K562 (cell line): ENCODE measurements at regions not wholly inside any gene's neighbourhood (a gene's known extent, or its start where the extent isn't known, plus 50 kb on each side); places are given as distances from the start of the nearest gene placed in this dataset.
A peak's percentile ranks its signal among the peaks of the same experiment; 100 is the strongest.
"Not testable (repeated sequence)": the region's sequence is repeated elsewhere in the genome, so short reads cannot be mapped to it uniquely, and the experiment has no call there.

Source experiments
- ATAC-seq: fragments of 200-7000 bp; cut with Tn5 transposase; 3 replicates; pipeline ENCODE4 v1.9.1; 2020; ENCODE audit warnings: moderate library complexity
- BruUV-seq: library from RNA; stranded (reverse); fragments of 400-500 nt; replicated peaks from 2 replicates; lab custom pipeline; 2021; lab: Mats Ljungman, UMichigan
- CTCF ChIA-PET: fragments of 300-600 bp; formaldehyde crosslinking; extraction: SDS; loops from one replicate; lab custom pipeline; 2021; ENCODE audit warnings: low intra/inter-chr PET ratio; lab: Yijun Ruan, JAX
- POLR2A ChIA-PET: fragments of 300-600, 350-650 bp; sonication (Branson Sonifier 250); formaldehyde crosslinking; extraction: SDS; loops from one replicate; lab custom pipeline; 2021; ENCODE audit warnings: antibody characterized with exemption, inconsistent platforms; lab: Yijun Ruan, JAX
- DNase-seq, 4 experiments: peaks; one replicate each; pipeline versions ENCODE4 v3.0.0 to v3.0.0-alpha.2; 2011 to 2018; ENCODE audit warnings: low spot score in 3 of 4, mixed read lengths in 3 of 4; ENCODE audit errors: extremely low read depth in 1 of 4
- FAIRE-seq: peaks from 2 replicates; lab custom pipeline; 2011; peaks lifted over from hg19 to GRCh38; lab: Jason Lieb, UNC
- H2AFZ ChIP-seq: 2 replicates; pipeline ENCODE4 v1.6.0; 2011; ENCODE audit warnings: low read depth, low read length, control low read depth, inconsistent platforms
- H3K27ac ChIP-seq: fragments of 200-600 bp; 3 replicates; pipeline ENCODE4 v1.8.0; 2011; ENCODE audit warnings: low read depth, mild to moderate bottlenecking, control low read depth, inconsistent platforms, low read length, moderate library complexity, mixed read lengths; ENCODE audit errors: extremely low read depth
- H3K27me3 ChIP-seq, 2 experiments: fragments of 300-600 bp in 1 of 2; 2 replicates in 1 of 2; 3 replicates in 1 of 2; pipeline versions ENCODE4 v1.6.0 to v1.8.0; 2011; ENCODE audit warnings: inconsistent platforms in 2 of 2, low read length in 2 of 2, mild to moderate bottlenecking in 1 of 2, mixed read lengths in 1 of 2, moderate library complexity in 1 of 2; ENCODE audit not compliant: control insufficient read depth in 2 of 2, insufficient read depth in 2 of 2
- H3K36me3 ChIP-seq: fragments of 300-600 bp; 3 replicates; pipeline ENCODE4 v1.8.0; 2011; ENCODE audit warnings: mild to moderate bottlenecking, low read length, inconsistent platforms; ENCODE audit not compliant: control insufficient read depth, insufficient read depth
- H3K4me1 ChIP-seq, 2 experiments: fragments of 200-600 bp in 1 of 2; replicated peaks in 1 of 2; 2 replicates in 1 of 2; 3 replicates in 1 of 2; pipeline versions ENCODE4 v1.5.1 to v1.8.0; 2011; ENCODE audit warnings: inconsistent platforms in 2 of 2, low read length in 2 of 2, mild to moderate bottlenecking in 1 of 2, mixed read lengths in 1 of 2, moderate library complexity in 1 of 2; ENCODE audit not compliant: control insufficient read depth in 2 of 2, insufficient read depth in 2 of 2
- H3K4me2 ChIP-seq: 2 replicates; pipeline ENCODE4 v1.6.1; 2011; ENCODE audit warnings: low read length, control low read depth, inconsistent platforms, mixed read lengths; ENCODE audit not compliant: insufficient read depth
- H3K4me3 ChIP-seq: fragments of 200-600 bp; sonication (generic), shearing (Covaris generic); 2 replicates; pipeline ENCODE4 v1.5.1; 2016; ENCODE audit warnings: control low read depth, inconsistent platforms
- H3K79me2 ChIP-seq: fragments of 200-600 bp; 3 replicates; pipeline ENCODE4 v1.8.0; 2011; ENCODE audit warnings: low read length, inconsistent platforms; ENCODE audit not compliant: control insufficient read depth, insufficient read depth
- H3K9ac ChIP-seq, 2 experiments: 2 replicates each; pipeline versions ENCODE4 v1.6.0 to v1.6.1; 2011; ENCODE audit warnings: low read depth in 2 of 2, low read length in 2 of 2, control low read depth in 1 of 2, inconsistent platforms in 1 of 2, mild to moderate bottlenecking in 1 of 2, mixed read lengths in 1 of 2; ENCODE audit not compliant: insufficient read depth in 1 of 2
- H3K9me1 ChIP-seq: one replicate; pipeline ENCODE4 v1.6.0; 2011; ENCODE audit warnings: inconsistent platforms, mild to moderate bottlenecking, low read length, moderate library complexity; ENCODE audit not compliant: control insufficient read depth, insufficient read depth
- H3K9me3 ChIP-seq: replicated peaks from 2 replicates; pipeline ENCODE4 v1.5.1; 2011; ENCODE audit warnings: low read depth, low read length, inconsistent platforms; ENCODE audit not compliant: control insufficient read depth, insufficient read depth
- H4K20me1 ChIP-seq: replicated peaks from 2 replicates; pipeline ENCODE4 v1.6.1; 2011; ENCODE audit warnings: low read length, inconsistent platforms, mixed read lengths; ENCODE audit not compliant: control insufficient read depth, insufficient read depth
- FOXK2 ChIP-seq, 2 experiments: fragments of 450-650 bp; IDR thresholded peaks in 1 of 2; conservative IDR thresholded peaks in 1 of 2; 2 replicates each; pipeline ENCODE4 v1.6.1; 2016; ENCODE audit warnings: low read depth in 2 of 2, mild to moderate bottlenecking in 1 of 2
- WGBS: fragments of 100-300 bp; shearing (Covaris generic); methylation state at CpG from one replicate; pipeline ENCODE4 v1.1.6; 2016; ENCODE audit warnings: low coverage, mixed read lengths; ENCODE audit not compliant: insufficient coverage; ENCODE audit errors: missing lambda C conversion rate; 5-methylcytosine and 5-hydroxymethylcytosine counted together
- in situ Hi-C: fragments of 300-500 bp; cut with MboI; formaldehyde crosslinking; loops from 4 replicates; pipeline ENCODE4 v1.15.0; 2018; ENCODE audit warnings: inconsistent platforms, mixed read lengths
- intact Hi-C: fragments of 100-400 bp; cut with micrococcal nuclease; formaldehyde crosslinking; loops from 2 replicates; pipeline ENCODE4 v1.14.2; 2022
- TF ChIP-seq, protein P1 (sequence below): fragments of 450-650 bp; IDR thresholded peaks from 2 replicates; pipeline ENCODE4 v1.6.1; 2018; ENCODE audit not compliant: partially characterized antibody

DNA sequence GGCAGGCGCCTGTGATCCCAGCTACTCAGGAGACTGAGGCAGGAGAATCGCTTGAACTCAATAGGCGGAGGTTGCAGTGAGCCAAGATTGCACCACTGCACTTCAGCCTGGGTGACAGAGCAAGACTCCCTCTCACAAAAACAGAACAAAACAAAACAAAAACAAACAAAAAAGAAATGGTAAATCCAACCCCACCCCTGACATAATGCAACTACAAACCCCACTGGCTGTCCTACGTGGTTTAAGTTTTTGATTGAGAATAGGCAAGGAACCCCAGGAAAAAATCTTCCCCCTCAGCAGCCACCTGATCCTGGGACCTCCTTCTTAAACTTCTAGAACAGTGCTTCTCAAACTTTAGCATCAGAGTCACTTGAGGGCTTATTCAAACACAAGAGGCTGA lies 123.1 kb downstream of the TRIM27 start:
- BruUV-seq, H3K4me3 ChIP-seq, CTCF ChIA-PET, ATAC-seq, H3K9me1 ChIP-seq, in situ Hi-C loops, H3K9me3 ChIP-seq, H4K20me1 ChIP-seq, DNase-seq, H3K4me2 ChIP-seq, H3K27ac ChIP-seq, intact Hi-C loops, H3K27me3 ChIP-seq, H3K79me2 ChIP-seq, H3K9ac ChIP-seq, FAIRE-seq, H3K36me3 ChIP-seq: not testable (repeated sequence)
- Histone ChIP-seq H2AFZ (peak overlapping the region; percentile 27; the same call in 1 of the 2 replicates), H3K4me1 (peaks cover 4 to 10% of the 10 kb centered on the region in 2 experiments; a peak in 3 of 5 replicates)
- POLR2A ChIA-PET, result interaction anchor here (1.0 kb wide), 1 partner anchor 94 kb away, joined by 3 read pairs; no protein-coding TSS in a partner anchor
- TF ChIP-seq, protein P1, sequence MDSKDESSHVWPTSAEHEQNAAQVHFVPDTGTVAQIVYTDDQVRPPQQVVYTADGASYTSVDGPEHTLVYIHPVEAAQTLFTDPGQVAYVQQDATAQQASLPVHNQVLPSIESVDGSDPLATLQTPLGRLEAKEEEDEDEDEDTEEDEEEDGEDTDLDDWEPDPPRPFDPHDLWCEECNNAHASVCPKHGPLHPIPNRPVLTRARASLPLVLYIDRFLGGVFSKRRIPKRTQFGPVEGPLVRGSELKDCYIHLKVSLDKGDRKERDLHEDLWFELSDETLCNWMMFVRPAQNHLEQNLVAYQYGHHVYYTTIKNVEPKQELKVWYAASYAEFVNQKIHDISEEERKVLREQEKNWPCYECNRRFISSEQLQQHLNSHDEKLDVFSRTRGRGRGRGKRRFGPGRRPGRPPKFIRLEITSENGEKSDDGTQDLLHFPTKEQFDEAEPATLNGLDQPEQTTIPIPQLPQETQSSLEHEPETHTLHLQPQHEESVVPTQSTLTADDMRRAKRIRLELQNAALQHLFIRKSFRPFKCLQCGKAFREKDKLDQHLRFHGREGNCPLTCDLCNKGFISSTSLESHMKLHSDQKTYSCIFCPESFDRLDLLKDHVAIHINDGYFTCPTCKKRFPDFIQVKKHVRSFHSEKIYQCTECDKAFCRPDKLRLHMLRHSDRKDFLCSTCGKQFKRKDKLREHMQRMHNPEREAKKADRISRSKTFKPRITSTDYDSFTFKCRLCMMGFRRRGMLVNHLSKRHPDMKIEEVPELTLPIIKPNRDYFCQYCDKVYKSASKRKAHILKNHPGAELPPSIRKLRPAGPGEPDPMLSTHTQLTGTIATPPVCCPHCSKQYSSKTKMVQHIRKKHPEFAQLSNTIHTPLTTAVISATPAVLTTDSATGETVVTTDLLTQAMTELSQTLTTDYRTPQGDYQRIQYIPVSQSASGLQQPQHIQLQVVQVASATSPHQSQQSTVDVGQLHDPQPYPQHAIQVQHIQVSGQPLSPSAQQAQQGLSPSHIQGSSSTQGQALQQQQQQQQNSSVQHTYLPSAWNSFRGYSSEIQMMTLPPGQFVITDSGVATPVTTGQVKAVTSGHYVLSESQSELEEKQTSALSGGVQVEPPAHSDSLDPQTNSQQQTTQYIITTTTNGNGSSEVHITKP, result peak; percentile 92
- TF ChIP-seq FOXK2 (conservative IDR thresholded peaks at IDR 0.05 in 1 of 2, IDR thresholded peaks at IDR 0.05 in 1 of 2; ENCODE audit: low read depth in 2 of 2), result 0 out of 4 replicates have a peak, but pooled peaks of 1 of the 2 experiments have one; percentile 18
- 72% methylated on average over 4 of the region's 4 CpGs for WGBS
